SK-N-MC (cell line): ENCODE measurements at regions not wholly inside any gene's neighbourhood (a gene's known extent, or its start where the extent isn't known, plus 50 kb on each side); places are given as distances from the start of the nearest gene placed in this dataset.

ENCODE experiments used
- EZH2 ChIP-seq: fragments of 200-600 bp; sonication (generic); IDR thresholded peaks from one replicate; pipeline ENCODE4 v1.6.1; 2017; ENCODE audit warnings: antibody characterized with exemption
- POLR2AphosphoS5 ChIP-seq: IDR thresholded peaks from 2 replicates; pipeline ENCODE4 v1.6.1; 2012; ENCODE audit warnings: mild to moderate bottlenecking, low read depth, low read length, borderline replicate concordance

- no peak for TF ChIP-seq EZH2
- no peak for TF ChIP-seq POLR2AphosphoS5
Observed at GRCh38 chr18:73563345-73563744, 584.3 kb downstream of the FBXO15 start.
